ENCODE measurements at regions not wholly inside any gene's neighbourhood (a gene's known extent, or its start where the extent isn't known, plus 50 kb on each side); places are given as distances from the start of the nearest gene placed in this dataset.

DNA sequence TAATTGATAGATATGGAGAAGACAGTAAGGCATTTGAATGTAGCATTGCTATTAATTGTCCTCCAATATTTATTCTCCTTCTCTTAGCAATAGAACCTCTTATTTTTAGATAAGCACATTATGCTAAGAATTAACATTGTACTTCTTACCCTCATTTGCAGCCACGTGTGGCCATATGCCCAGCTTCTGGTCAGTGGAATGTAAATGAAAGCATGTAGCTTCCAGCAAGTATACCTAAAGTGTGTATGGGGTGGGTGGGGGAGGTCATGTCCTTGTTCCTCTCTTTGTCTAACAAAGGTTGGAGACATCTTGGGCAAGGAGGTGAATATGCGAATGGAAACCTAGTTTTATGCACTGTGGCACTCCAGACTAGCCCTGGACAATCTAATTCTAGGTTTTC, 133.6 kb upstream of the HMCN1 start:
- 60 to 74% methylated on average over 2 of the region's 2 CpGs for WGBS, 2 donors
- no peak for ATAC-seq (ENCODE audit: low FRiP score)
- no peak overlapping the region for H3K27ac ChIP-seq (ENCODE audit: low read depth in 1 of 2, low read length in 2 of 2)
- H3K36me3 ChIP-seq (ENCODE audit: control insufficient read depth in 1 of 2, insufficient read depth in 2 of 2, low read length in 1 of 2) = no peaks in the 10 kb centered on the region
- no peak for DNase-seq
- H3K4me1 ChIP-seq (ENCODE audit: control insufficient read depth in 1 of 2, insufficient read depth in 2 of 2, low read length in 2 of 2) = no peaks in the 10 kb centered on the region
- intact Hi-C loops (cut with DNase I) = no loop called here
- H3K9me3 ChIP-seq (ENCODE audit: control insufficient read depth, low read length) = no peaks in the 10 kb centered on the region
- no peak overlapping the region for H3K4me3 ChIP-seq (ENCODE audit: low read length in 2 of 2)
- no peaks in the 10 kb centered on the region for H3K27me3 ChIP-seq (ENCODE audit: control insufficient read depth in 1 of 2, insufficient read depth in 2 of 2, low read length in 1 of 2)

GRCh38 chr1:185598332-185598731, 135.9 kb upstream of the HMCN1 start:
- no peak overlapping the region for H3K27ac ChIP-seq (ENCODE audit: low read depth in 1 of 2, low read length in 2 of 2)
- no peaks in the 10 kb centered on the region for H3K36me3 ChIP-seq (ENCODE audit: control insufficient read depth in 1 of 2, insufficient read depth in 2 of 2, low read length in 1 of 2)
- no peak for DNase-seq
- no peak for ATAC-seq (ENCODE audit: low FRiP score)
- 42 to 52% methylated on average over 1 of the region's 1 CpG for WGBS, 2 donors
- no peaks in the 10 kb centered on the region for H3K4me1 ChIP-seq (ENCODE audit: control insufficient read depth in 1 of 2, insufficient read depth in 2 of 2, low read length in 2 of 2)
- H3K27me3 ChIP-seq (ENCODE audit: control insufficient read depth in 1 of 2, insufficient read depth in 2 of 2, low read length in 1 of 2) = no peaks in the 10 kb centered on the region
- H3K4me3 ChIP-seq (ENCODE audit: low read length in 2 of 2) = no peak overlapping the region
- intact Hi-C loops (cut with DNase I) = no loop called here
- H3K9me3 ChIP-seq (ENCODE audit: control insufficient read depth, low read length) = no peaks in the 10 kb centered on the region

DNA sequence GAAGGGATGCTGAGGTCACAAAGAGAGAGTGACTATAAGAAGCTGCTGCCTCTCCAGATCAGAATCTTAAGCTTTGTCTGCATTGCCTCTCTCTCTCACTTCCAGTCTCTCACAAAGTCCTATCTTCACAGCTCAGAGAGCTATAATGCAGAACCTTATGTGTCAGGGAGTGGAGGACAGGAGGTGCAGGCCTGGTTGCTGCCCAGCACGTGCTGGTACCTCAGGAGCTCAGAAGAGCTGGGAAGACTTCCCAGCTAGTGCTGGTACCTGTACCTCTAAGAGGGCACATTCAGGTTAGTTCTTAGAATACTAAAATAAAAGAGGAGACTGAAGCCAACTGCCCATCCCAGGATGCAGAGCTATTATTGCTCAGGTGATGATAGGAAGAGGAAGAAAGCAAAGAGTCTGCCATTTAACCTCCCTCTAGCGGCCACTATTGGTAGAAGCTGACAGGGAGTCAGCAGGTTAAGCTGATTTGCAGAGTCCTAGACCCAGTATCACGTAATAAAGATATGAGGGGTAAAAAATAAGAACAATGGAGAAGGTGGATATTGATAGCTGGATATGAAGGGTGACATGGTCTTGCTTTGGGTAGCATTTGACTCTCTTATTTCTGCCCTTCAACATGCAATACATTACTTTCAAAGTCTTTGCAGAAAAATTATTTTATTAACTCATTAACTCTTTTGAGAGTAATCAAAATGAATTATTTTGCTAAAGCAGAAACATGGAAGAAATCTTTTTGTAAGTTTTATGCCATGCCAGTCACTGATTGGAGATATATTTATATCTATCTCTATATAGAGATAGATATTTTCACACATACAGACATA, 138.1 kb upstream of the HMCN1 start:
- H3K4me1 ChIP-seq (ENCODE audit: control insufficient read depth in 1 of 2, insufficient read depth in 2 of 2, low read length in 2 of 2) = peaks cover 0 to 3% of the 10 kb centered on the region in 2 donors
- no peaks in the 10 kb centered on the region for H3K27me3 ChIP-seq (ENCODE audit: control insufficient read depth in 1 of 2, insufficient read depth in 2 of 2, low read length in 1 of 2)
- intact Hi-C loops (cut with DNase I) = no loop called here
- H3K9me3 ChIP-seq (ENCODE audit: control insufficient read depth, low read length) = no peaks in the 10 kb centered on the region
- 69 to 74% methylated on average over 3 of the region's 3 CpGs for WGBS, 2 donors
- no peak overlapping the region for H3K27ac ChIP-seq (ENCODE audit: low read depth in 1 of 2, low read length in 2 of 2)
- H3K4me3 ChIP-seq (ENCODE audit: low read length in 2 of 2) = no peak overlapping the region
- H3K36me3 ChIP-seq (ENCODE audit: control insufficient read depth in 1 of 2, insufficient read depth in 2 of 2, low read length in 1 of 2) = no peaks in the 10 kb centered on the region
- ATAC-seq (ENCODE audit: low FRiP score) (no peak), DNase-seq (no peak)

- DNase-seq (no peak), ATAC-seq (ENCODE audit: low FRiP score) (no peak)
- Histone ChIP-seq H3K9me3 (ENCODE audit: control insufficient read depth, low read length) (no peaks in the 10 kb centered on the region), H3K27ac (ENCODE audit: low read depth in 1 of 2, low read length in 2 of 2) (no peak overlapping the region), H3K36me3 (ENCODE audit: control insufficient read depth in 1 of 2, insufficient read depth in 2 of 2, low read length in 1 of 2) (no peaks in the 10 kb centered on the region), H3K4me1 (ENCODE audit: control insufficient read depth in 1 of 2, insufficient read depth in 2 of 2, low read length in 2 of 2) (peaks cover 0 to 3% of the 10 kb centered on the region in 2 donors), H3K27me3 (ENCODE audit: control insufficient read depth in 1 of 2, insufficient read depth in 2 of 2, low read length in 1 of 2) (no peaks in the 10 kb centered on the region), H3K4me3 (ENCODE audit: low read length in 2 of 2) (no peak overlapping the region)
- WGBS, 2 donors = 68% methylated on average over 3 of the region's 3 CpGs
- intact Hi-C loops (cut with DNase I) = no loop called here
Measured at GRCh38 chr1:185594786-185595410, 139.3 kb upstream of the HMCN1 start.

- WGBS, 2 donors = 39 to 42% methylated on average over 1 of the region's 1 CpG
- Histone ChIP-seq H3K36me3 (ENCODE audit: control insufficient read depth in 1 of 2, insufficient read depth in 2 of 2, low read length in 1 of 2) (no peaks in the 10 kb centered on the region), H3K9me3 (ENCODE audit: control insufficient read depth, low read length) (no peaks in the 10 kb centered on the region), H3K27ac (ENCODE audit: low read depth in 1 of 2, low read length in 2 of 2) (no peak overlapping the region), H3K4me1 (ENCODE audit: control insufficient read depth in 1 of 2, insufficient read depth in 2 of 2, low read length in 2 of 2) (peaks cover 0 to 3% of the 10 kb centered on the region in 2 donors), H3K27me3 (ENCODE audit: control insufficient read depth in 1 of 2, insufficient read depth in 2 of 2, low read length in 1 of 2) (no peaks in the 10 kb centered on the region), H3K4me3 (ENCODE audit: low read length in 2 of 2) (no peak overlapping the region)
- intact Hi-C loops (cut with DNase I) = no loop called here
- DNase-seq (no peak), ATAC-seq (ENCODE audit: low FRiP score) (no peak)
Measured at GRCh38 chr1:185593271-185593670, 140.9 kb upstream of the HMCN1 start.

DNA sequence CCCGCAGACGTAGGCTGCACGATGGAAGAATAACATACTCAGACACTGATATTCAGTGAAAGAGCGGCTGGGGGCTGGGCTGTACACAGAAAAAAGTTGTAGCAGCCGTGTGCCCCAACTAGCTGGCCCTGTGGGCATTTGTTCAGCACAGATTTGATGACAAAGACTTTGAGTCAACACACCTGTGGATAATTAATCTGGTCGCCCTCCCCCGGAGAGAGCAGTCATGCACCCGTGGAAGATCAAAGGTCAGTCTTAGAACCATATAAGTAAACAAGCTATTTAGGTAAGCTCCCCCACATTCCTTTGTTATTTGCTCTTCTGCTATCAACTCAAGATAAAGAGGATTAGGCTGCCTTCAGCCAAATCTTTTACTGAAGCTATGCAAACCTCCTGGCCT, 148.4 kb upstream of the HMCN1 start:
- ATAC-seq (ENCODE audit: low FRiP score) = no peak
- Histone ChIP-seq H3K4me1 (ENCODE audit: control insufficient read depth in 1 of 2, insufficient read depth in 2 of 2, low read length in 2 of 2) (no peaks in the 10 kb centered on the region), H3K27ac (ENCODE audit: low read depth in 1 of 2, low read length in 2 of 2) (no peak overlapping the region), H3K27me3 (ENCODE audit: control insufficient read depth in 1 of 2, insufficient read depth in 2 of 2, low read length in 1 of 2) (no peaks in the 10 kb centered on the region), H3K9me3 (ENCODE audit: control insufficient read depth, low read length) (peaks cover 2% of the 10 kb centered on the region), H3K4me3 (ENCODE audit: low read length in 2 of 2) (no peak overlapping the region), H3K36me3 (ENCODE audit: control insufficient read depth in 1 of 2, insufficient read depth in 2 of 2, low read length in 1 of 2) (no peaks in the 10 kb centered on the region)
- intact Hi-C loops (cut with DNase I) = no loop called here
- 77 to 80% methylated on average over 8 of the region's 8 CpGs for WGBS, 2 donors
- DNase-seq = no peak

DNA sequence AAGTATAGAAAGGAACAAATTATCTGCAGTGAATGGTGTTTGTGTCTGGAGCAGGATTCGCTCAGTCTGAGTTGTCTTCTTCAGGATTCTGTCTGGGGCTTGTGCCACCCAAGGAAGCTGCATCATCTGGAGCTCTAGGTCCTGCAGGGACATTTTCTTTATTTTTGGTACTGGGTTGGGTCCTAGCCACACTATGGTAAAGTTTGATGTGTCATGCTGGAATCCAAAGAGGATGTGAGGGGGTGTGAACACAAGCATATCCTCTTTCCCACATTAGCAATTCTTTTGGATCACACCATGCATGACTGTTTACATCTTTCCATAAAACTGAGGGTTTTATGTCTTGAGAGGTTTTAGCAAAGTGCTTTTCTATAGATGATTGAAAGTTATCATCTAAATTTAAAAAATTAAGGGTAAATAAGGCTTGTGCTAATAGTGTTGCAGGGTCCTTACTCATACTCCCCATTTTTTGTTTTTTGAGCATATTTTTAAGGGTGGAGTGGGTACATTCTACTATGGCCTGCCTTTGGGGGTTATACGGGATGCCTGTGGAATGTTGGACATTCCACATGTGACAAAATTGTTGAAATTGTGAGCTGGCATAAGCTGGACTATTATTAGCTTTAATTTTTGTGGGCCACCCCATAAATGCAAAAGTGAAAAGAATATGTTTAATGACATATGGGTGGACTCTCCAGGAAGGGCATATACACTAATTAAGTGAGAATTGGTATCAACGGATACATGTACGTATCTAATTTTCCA, 152.0 kb upstream of the HMCN1 start:
- WGBS, 2 donors = 80% methylated on average over 4 of the region's 4 CpGs
- no peaks in the 10 kb centered on the region for H3K36me3 ChIP-seq (ENCODE audit: control insufficient read depth in 1 of 2, insufficient read depth in 2 of 2, low read length in 1 of 2)
- intact Hi-C loops (cut with DNase I) = no loop called here
- ATAC-seq (ENCODE audit: low FRiP score) (no peak), DNase-seq (no peak)
- no peak overlapping the region for H3K4me3 ChIP-seq (ENCODE audit: low read length in 2 of 2)
- H3K9me3 ChIP-seq (ENCODE audit: control insufficient read depth, low read length) = peaks cover 4% of the 10 kb centered on the region
- no peak overlapping the region for H3K27ac ChIP-seq (ENCODE audit: low read depth in 1 of 2, low read length in 2 of 2)
- H3K27me3 ChIP-seq (ENCODE audit: control insufficient read depth in 1 of 2, insufficient read depth in 2 of 2, low read length in 1 of 2) = no peaks in the 10 kb centered on the region
- no peaks in the 10 kb centered on the region for H3K4me1 ChIP-seq (ENCODE audit: control insufficient read depth in 1 of 2, insufficient read depth in 2 of 2, low read length in 2 of 2)

- H3K4me1 ChIP-seq (ENCODE audit: control insufficient read depth in 1 of 2, insufficient read depth in 2 of 2, low read length in 2 of 2) = no peaks in the 10 kb centered on the region
- no peak for DNase-seq
- no peaks in the 10 kb centered on the region for H3K27me3 ChIP-seq (ENCODE audit: control insufficient read depth in 1 of 2, insufficient read depth in 2 of 2, low read length in 1 of 2)
- H3K27ac ChIP-seq (ENCODE audit: low read depth in 1 of 2, low read length in 2 of 2) = no peak overlapping the region
- intact Hi-C loops (cut with DNase I) = no loop called here
- WGBS, 2 donors = 82% methylated on average over 2 of the region's 2 CpGs
- no peaks in the 10 kb centered on the region for H3K36me3 ChIP-seq (ENCODE audit: control insufficient read depth in 1 of 2, insufficient read depth in 2 of 2, low read length in 1 of 2)
- ATAC-seq (ENCODE audit: low FRiP score) = no peak
- H3K9me3 ChIP-seq (ENCODE audit: control insufficient read depth, low read length) = peaks cover 4% of the 10 kb centered on the region
- H3K4me3 ChIP-seq (ENCODE audit: low read length in 2 of 2) = no peak overlapping the region
Measured at GRCh38 chr1:185581020-185581419, 153.2 kb upstream of the HMCN1 start.

Measured in aorta (tissue), 5 donors.